ENCODE measurements at regions not wholly inside any gene's neighbourhood (a gene's known extent, or its start where the extent isn't known, plus 50 kb on each side); places are given as distances from the start of the nearest gene placed in this dataset.
"Not testable (repeated sequence)": the region's sequence is repeated elsewhere in the genome, so short reads cannot be mapped to it uniquely, and the experiment has no call there.

DNA sequence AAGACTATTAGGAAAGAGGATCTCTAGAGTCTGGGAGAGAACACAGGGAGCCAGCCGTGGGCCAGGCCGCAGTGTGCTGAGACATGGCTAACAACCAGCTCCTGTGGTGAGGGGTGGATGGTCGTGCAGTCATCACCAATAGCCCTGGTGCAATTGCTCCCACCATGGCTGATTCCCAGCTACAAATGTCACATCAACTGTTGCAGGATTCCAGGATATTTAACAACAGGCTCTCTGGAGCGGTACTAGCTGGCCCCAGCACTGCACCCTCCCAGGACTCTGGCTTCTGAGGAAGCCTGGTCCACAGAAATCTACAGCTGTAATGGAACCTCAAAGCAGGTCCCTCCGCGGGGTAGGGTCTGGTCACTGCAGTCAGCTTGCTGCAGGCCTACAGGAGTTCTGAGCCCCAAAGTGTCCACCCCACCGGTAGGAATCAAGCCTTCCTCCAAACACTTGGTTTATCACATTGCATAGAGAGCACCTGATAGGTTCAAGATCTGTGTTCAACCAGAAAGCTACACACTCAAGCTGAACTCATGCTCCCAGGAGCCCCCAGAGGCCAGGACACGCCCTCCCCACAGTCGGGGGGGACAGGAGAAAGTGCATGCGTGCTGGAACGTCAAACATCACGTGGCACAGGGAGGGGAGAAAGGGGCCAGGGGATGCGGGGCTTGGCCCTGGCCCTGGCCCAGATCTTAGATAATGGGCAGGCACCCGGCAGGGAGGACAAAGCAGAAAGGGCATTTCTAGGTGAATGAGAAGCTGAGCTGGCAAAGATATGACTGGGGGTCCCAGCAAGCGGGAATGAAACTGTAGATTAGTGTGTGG lies 609.0 kb downstream of the TBC1D22A start:
- DNase-seq (ENCODE audit: low read depth in 2 of 2), result no peak

GRCh38 chr22:47370448-47371262 lies 608.2 kb downstream of the TBC1D22A start:
- no peak for DNase-seq (ENCODE audit: low read depth in 2 of 2)

DNA sequence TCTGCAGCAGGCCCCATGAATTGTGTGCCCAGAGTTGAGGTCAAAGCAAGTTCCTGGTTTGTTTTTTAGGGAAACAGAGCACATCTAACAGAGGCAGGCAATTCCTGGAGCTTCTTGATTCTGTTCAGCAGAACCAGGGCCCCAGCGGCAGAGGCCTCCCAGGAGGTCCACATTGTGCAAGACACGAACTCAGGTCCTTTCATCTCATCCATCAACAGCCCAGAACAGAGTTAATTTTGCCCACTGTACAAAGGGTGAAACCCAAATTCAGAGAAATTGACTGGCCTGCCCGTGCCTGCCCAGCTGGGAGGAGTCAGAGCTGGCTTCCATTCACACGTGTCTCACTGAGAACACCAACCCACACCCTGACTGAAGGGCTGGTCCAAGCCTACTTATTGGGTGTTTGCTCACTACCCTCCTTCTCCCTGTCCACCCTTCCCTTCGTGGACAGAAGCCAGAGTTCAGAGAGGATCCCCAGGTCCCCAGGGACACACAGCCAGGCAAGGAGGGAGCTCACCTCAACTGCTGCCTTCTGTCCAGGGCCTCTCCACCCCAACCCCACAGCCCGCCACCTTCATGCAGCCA lies 607.1 kb downstream of the TBC1D22A start:
- DNase-seq (ENCODE audit: low read depth in 2 of 2), result no peak

GRCh38 chr22:47369020-47369419 lies 606.6 kb downstream of the TBC1D22A start:
- DNase-seq (ENCODE audit: low read depth in 2 of 2), result no peak

- no peak for DNase-seq (ENCODE audit: low read depth in 2 of 2)
Measured at GRCh38 chr22:47367993-47368945, 605.8 kb downstream of the TBC1D22A start.

- DNase-seq (ENCODE audit: low read depth in 2 of 2), result no peak
Measured at GRCh38 chr22:47367107-47367690, 604.7 kb downstream of the TBC1D22A start.

DNA sequence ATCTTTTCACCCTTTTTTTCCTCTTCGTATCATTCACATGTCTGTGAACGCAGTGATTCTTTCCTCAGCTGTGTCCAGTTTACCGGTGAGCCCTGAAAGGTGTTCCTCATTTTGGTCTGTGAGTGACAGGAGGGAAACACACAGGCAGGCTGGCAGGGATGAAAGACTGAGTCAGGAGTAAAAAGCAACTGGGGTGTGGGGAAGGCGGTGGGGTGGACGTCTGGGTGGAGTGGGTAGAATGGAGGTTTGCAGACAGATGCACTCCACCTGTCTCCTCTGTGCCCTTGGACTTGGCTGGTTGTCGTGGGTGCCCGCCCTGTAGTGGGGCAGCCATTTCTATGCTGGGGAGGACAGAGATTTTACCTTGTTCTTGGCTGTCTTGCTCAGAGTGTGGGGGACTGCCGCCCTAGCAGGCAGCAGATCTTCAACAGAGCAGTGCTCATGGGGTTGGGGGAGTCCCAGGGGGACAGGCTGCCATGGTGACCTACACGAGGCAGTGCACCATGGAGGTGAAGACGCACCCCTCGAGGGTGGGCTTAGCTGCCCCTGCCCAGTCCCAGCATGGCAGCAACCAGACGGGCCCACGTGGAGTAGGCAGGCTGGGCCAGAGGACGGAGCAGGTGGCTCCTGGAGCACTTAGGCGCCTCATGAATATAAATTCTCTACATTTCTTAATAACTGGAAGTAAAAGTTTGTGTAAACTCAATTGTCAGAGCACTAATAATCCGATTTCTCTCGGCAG lies 603.7 kb downstream of the TBC1D22A start:
- no peak for DNase-seq (ENCODE audit: low read depth in 2 of 2)

GRCh38 chr22:47361247-47361646 lies 598.8 kb downstream of the TBC1D22A start:
- DNase-seq (ENCODE audit: low read depth in 2 of 2), result no peak

DNA sequence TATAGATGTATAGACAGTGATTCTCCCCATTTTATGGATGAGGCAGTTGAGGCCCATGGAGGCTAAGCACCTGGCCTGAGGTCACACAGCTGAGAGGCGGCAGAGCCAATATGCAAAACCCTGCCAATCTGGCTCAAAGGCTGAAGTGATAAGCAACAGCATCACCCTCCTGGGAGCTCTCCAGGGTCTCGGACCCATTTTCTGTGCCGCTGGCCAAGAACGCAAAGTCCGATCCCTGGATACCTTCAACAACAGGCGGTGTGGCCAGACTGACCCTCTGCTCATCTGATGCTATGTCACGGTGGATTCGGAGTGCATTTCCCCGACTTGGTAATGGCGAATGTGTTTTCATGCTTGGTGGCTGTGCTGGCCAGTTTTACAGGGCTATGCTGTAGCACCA lies 595.0 kb downstream of the TBC1D22A start:
- no peak for DNase-seq (ENCODE audit: low read depth in 2 of 2)

DNA sequence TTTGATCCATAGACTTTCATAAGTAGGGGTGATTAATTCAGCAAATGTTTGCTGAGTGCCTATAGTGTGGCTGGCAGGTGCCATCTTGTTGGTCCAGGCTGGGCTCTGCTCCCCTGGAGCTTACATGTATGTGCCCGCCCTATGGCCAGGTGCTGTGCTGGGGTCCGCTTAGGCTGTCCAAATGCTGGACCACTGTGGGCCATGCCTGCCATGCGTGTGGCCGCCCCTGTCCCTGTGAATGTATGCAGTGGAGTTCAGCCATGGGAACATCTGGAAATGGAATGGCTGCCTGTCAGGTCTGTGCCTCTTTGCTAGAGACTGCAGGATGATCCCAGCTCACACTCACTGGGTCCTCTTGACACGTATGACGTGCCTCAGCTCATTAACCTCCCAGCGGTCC lies 594.6 kb downstream of the TBC1D22A start:
- DNase-seq (ENCODE audit: low read depth in 2 of 2), result no peak

GRCh38 chr22:47356511-47357011 lies 594.1 kb downstream of the TBC1D22A start:
- DNase-seq (ENCODE audit: low read depth in 2 of 2), result no peak

- no peak for DNase-seq (ENCODE audit: low read depth in 2 of 2)
Measured at GRCh38 chr22:47355776-47356510, 593.5 kb downstream of the TBC1D22A start.

- no peak for DNase-seq (ENCODE audit: low read depth in 2 of 2)
Measured at GRCh38 chr22:47355388-47355725, 592.9 kb downstream of the TBC1D22A start.

GRCh38 chr22:47354668-47355387 lies 592.4 kb downstream of the TBC1D22A start:
- no peak for DNase-seq (ENCODE audit: low read depth in 2 of 2)

GRCh38 chr22:47352920-47353700 lies 590.7 kb downstream of the TBC1D22A start:
- DNase-seq (ENCODE audit: low read depth in 2 of 2), result no peak

DNA sequence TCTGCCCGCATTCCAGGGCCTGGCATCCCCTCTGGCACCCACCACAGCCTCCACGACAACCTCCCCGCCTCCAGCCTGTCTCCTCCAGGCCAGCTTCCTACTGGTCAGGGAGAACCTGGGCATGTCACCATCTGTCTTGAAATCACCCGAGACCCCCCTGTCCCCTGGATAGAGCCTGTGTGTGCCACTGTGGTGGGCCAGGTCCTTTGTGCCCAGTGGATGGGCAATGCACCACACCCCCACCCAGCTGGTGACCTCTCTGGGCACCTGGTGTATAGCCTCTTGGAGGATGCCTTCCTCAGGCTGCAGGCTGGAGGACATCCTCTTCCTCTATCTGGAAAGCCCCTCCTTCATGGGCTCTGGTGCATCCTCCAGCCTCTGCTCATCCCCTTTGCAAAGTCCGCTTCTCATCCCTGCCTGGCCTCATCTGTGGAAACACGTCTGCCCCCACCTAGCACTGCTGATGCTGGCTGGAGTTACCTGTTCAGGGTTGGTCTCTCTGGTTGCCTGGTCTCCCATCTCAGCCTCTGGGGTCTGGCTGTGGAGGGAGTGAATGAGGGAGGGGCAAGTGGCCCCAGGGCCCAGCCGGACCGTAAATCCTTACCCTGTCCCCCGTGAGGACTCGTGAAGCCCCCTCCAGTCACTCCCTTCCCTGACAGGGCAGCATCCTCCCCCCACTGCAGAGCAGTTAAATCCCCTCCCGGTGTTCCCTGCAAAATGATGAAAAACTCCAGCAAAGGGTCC lies 589.6 kb downstream of the TBC1D22A start:
- no peak for DNase-seq (ENCODE audit: low read depth in 2 of 2)

GRCh38 chr22:47346287-47346686 lies 583.8 kb downstream of the TBC1D22A start:
- not testable (repeated sequence) for DNase-seq (ENCODE audit: low read depth in 2 of 2)

All from dermis microvascular lymphatic vessel endothelial cell (primary cell).